Esophagus muscularis mucosa (tissue), 4 donors: ENCODE measurements at regions not wholly inside any gene's neighbourhood (a gene's known extent, or its start where the extent isn't known, plus 50 kb on each side); places are given as distances from the start of the nearest gene placed in this dataset.
"Not testable (repeated sequence)": the region's sequence is repeated elsewhere in the genome, so short reads cannot be mapped to it uniquely, and the experiment has no call there.

ENCODE experiments used
- DNase-seq: peaks from one replicate; pipeline ENCODE4 v3.0.0-alpha.2; 2017; ENCODE audit errors: extremely low spot score
- H3K27ac ChIP-seq, 4 donors: fragments of 200-600 bp; sonication (generic); replicated peaks in 1 of 4; 1 replicate in 3 of 4; 2 replicates in 1 of 4; pipeline ENCODE4 v1.5.1; 2016 to 2019; ENCODE audit warnings: mild to moderate bottlenecking in 1 of 4
- H3K27me3 ChIP-seq, 4 donors: fragments of 200-600 bp; sonication (generic); one replicate each; pipeline versions ENCODE4 v1.5.1 to v1.6.0; 2016 to 2019
- H3K36me3 ChIP-seq, 4 donors: fragments of 200-600 bp; sonication (generic); one replicate each; pipeline ENCODE4 v1.5.1; 2016 to 2019
- H3K4me1 ChIP-seq, 4 donors: fragments of 200-600 bp; sonication (generic); one replicate each; pipeline ENCODE4 v1.5.1; 2016 to 2019
- H3K4me3 ChIP-seq, 4 donors: fragments of 200-600 bp; sonication (generic); 1 replicate in 2 of 4; 2 replicates in 2 of 4; pipeline ENCODE4 v1.5.1; 2016 to 2019; ENCODE audit warnings: mild to moderate bottlenecking in 4 of 4, moderate library complexity in 1 of 4
- H3K9me3 ChIP-seq, 4 donors: fragments of 200-600 bp; sonication (generic); 1 replicate in 3 of 4; 2 replicates in 1 of 4; pipeline ENCODE4 v1.5.1; 2016 to 2019
- EP300 ChIP-seq: sonication (generic); formaldehyde crosslinking; IDR thresholded peaks from one replicate; pipeline ENCODE4 v1.6.1; 2017; ENCODE audit warnings: antibody characterized with exemption
- POLR2A ChIP-seq: fragments of 450-650 bp; IDR thresholded peaks from one replicate; pipeline ENCODE4 v1.6.1; 2017; ENCODE audit warnings: antibody characterized with exemption, moderate library complexity, mild to moderate bottlenecking, low read depth
- POLR2AphosphoS5 ChIP-seq, 2 donors: sonication (generic); formaldehyde crosslinking; IDR thresholded peaks; one replicate each; pipeline ENCODE4 v1.6.1; 2017; ENCODE audit warnings: antibody characterized with exemption in 2 of 2
- WGBS: methylation state at CpG from one replicate; pipeline ENCODE4 v1.1.5; 2018; 5-methylcytosine and 5-hydroxymethylcytosine counted together
- intact Hi-C: fragments of 100-400 bp; cut with DNase I; formaldehyde crosslinking; loops from one replicate; pipeline ENCODE4 v1.15.1; 2023
- TF ChIP-seq, protein P1 (sequence below), 3 experiments: fragments of 200-600 bp in 2 of 3; fragments of 450-650 bp in 1 of 3; sonication (generic) in 2 of 3; IDR thresholded peaks; one replicate each; pipeline ENCODE4 v1.5.1; 2017 to 2019; ENCODE audit warnings: antibody characterized with exemption in 3 of 3, mild to moderate bottlenecking in 2 of 3, moderate library complexity in 1 of 3

DNA sequence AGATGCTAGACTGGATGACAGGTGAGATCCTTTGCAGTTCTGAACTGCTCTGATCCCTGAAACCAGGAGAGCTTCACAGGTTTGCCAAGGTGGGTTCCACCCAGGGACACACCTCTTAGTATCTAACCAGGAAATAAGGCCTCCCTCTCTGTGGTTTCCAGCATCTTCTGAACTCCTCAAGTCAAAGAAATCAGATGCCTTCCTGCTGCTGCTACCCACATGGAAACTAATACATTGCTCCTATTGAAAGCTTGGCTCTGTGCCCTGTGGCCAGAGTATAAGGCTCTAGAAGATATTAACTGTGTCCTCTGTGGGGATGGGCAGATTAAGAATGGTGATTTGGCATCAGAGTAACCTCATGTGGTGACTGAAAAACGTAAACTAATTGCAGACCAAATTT lies 75.0 kb upstream of the MRPS6 start:
- H3K27ac ChIP-seq = no peak overlapping the region
- intact Hi-C loops = no loop called here
- H3K27me3 ChIP-seq = no peaks in the 10 kb centered on the region
- no peaks in the 10 kb centered on the region for H3K36me3 ChIP-seq
- no peak overlapping the region for H3K4me3 ChIP-seq
- 85% methylated on average over 1 of the region's 1 CpG for WGBS
- peaks cover 0 to 6% (median 0%) of the 10 kb centered on the region in 4 donors for H3K4me1 ChIP-seq
- H3K9me3 ChIP-seq = peaks cover 0 to 8% (median 3%) of the 10 kb centered on the region in 4 donors
- no peak for DNase-seq
- TF ChIP-seq POLR2AphosphoS5 (IDR thresholded peaks at IDR 0.05) (no peak), POLR2A (no peak), EP300 (no peak)
- TF ChIP-seq, protein P1, sequence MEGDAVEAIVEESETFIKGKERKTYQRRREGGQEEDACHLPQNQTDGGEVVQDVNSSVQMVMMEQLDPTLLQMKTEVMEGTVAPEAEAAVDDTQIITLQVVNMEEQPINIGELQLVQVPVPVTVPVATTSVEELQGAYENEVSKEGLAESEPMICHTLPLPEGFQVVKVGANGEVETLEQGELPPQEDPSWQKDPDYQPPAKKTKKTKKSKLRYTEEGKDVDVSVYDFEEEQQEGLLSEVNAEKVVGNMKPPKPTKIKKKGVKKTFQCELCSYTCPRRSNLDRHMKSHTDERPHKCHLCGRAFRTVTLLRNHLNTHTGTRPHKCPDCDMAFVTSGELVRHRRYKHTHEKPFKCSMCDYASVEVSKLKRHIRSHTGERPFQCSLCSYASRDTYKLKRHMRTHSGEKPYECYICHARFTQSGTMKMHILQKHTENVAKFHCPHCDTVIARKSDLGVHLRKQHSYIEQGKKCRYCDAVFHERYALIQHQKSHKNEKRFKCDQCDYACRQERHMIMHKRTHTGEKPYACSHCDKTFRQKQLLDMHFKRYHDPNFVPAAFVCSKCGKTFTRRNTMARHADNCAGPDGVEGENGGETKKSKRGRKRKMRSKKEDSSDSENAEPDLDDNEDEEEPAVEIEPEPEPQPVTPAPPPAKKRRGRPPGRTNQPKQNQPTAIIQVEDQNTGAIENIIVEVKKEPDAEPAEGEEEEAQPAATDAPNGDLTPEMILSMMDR (IDR thresholded peaks at IDR 0.05) = no peak

DNA sequence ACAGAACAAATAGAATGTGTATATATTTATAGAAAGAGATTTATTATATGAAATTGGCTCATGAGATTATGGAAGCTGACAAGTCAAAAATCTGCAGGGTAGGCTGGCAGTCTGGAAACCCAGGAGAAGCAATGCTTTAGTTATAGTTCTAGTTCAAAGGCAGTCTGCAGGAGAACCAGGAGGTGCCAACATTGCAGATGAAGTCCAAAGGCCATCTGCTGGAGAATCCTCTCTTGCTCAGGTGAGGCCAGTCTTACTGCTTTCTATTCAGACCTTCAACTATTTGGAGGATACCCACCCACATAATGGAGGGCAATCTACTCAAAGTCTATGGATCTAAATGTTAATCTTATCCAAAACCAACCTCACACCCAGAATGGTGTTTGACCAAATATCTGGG lies 75.9 kb upstream of the MRPS6 start:
- H3K4me1 ChIP-seq = peaks cover 0 to 6% (median 0%) of the 10 kb centered on the region in 4 donors
- intact Hi-C loops = no loop called here
- no peak for DNase-seq
- H3K36me3 ChIP-seq = no peaks in the 10 kb centered on the region
- H3K27me3 ChIP-seq = no peaks in the 10 kb centered on the region
- H3K4me3 ChIP-seq = no peak overlapping the region
- H3K27ac ChIP-seq = no peak overlapping the region
- TF ChIP-seq, protein P1 (IDR thresholded peaks at IDR 0.05) = no peak
- TF ChIP-seq POLR2AphosphoS5 (IDR thresholded peaks at IDR 0.05) = no peak
- H3K9me3 ChIP-seq = peaks cover 0 to 8% (median 3%) of the 10 kb centered on the region in 4 donors

DNA sequence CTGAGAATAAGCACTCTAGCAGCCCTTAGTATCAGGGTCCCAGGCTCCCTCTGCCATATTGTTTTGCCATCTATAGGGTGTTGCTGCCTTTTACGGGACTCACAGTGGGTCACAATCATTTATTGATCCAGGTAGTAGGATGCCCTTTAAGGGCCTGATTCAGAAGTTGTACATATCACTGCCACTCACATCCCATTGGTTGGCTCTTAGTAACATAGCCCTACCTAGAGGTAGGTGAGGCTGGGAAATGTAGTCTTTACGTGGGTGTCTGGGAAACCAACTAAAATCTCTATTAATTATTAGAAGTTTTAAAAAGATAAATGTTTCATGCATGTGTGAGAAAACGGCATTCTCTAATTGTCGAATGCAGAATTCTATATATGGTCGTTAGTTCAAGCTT lies 78.8 kb upstream of the ATP5PO start:
- Histone ChIP-seq H3K4me3 (no peak overlapping the region), H3K36me3 (no peaks in the 10 kb centered on the region), H3K27ac (peak overlapping the region in 1 of 4 donors; percentile 12), H3K4me1 (peaks cover 0 to 10% (median 0%) of the 10 kb centered on the region in 4 donors), H3K27me3 (no peaks in the 10 kb centered on the region), H3K9me3 (peaks cover 0 to 8% (median 3%) of the 10 kb centered on the region in 4 donors)
- DNase-seq = no peak
- WGBS = 86% methylated on average over 5 of the region's 5 CpGs
- TF ChIP-seq POLR2A (no peak), POLR2AphosphoS5 (IDR thresholded peaks at IDR 0.05) (no peak), EP300 (no peak)
- TF ChIP-seq, protein P1 (IDR thresholded peaks at IDR 0.05) = no peak
- intact Hi-C loops = no loop called here

DNA sequence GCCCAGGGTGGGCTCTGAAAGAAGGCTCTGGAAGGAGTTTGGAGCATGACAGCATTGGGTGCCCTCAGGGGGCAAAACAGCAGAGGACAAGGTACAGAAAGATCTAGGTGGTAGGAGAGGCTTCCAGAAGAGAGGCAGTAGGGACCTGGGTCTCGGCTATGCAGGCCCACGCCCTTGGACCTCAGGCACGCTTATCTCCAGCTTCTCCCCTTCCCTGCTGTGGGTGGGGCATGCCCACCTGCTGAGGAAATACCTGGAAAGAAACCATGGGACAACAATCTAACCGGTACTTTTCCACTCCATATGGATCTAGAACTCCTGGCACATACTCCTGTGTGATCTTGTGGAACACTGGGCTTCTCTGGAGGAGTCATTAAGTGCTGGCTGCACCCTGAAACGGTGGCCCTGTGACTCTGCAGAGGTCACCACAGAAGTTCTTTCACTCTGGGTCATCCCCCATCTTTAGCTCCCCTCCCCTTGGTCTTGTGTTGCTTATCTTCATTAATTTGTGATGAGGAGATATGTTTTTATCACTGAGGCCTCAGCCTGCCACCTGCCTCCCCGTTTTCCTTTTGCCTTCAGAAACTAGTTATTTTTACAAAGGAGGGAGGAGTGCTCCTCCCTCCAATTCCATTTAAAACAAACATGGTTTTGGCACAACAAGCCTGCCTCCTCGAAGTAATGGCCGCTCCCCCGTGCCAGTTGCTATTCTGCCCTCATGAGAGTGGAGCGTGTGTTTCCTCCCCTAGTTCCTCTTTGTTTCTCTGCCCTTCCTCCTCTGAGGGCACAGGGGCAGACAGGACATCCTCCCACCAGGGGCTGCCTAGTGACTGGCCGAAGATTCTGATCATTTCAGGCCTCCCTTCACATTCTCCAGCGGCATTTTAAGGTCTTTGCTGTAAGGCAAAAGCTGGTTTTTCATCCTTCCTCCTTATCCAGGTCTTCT lies 78.0 kb upstream of the ATP5PO start:
- DNase-seq = no peak
- 58% methylated on average over 12 of the region's 12 CpGs for WGBS
- H3K36me3 ChIP-seq = no peaks in the 10 kb centered on the region

DNA sequence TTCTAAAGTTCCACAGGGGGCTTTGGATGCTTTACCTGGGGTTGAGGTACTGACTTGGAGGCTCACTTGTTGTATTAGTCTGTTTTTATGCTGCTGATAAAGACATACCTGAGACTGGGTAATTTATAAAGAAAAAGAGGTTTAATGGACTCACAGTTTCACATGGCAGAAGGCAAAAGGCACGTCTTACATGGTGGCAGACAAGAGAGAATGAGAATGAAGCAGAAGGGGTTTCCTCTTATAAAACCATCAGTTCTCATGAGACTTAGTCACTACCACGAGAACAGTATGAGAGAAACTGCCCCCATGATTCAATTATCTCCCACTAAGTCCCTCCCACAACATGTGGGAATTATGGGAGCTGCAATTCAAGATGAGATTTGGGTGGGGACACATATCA lies 76.8 kb upstream of the ATP5PO start:
- H3K4me1 ChIP-seq, H3K27ac ChIP-seq, H3K4me3 ChIP-seq, intact Hi-C loops, H3K36me3 ChIP-seq, DNase-seq, H3K9me3 ChIP-seq, H3K27me3 ChIP-seq: not testable (repeated sequence)
- 79% methylated on average over 2 of the region's 2 CpGs for WGBS

More for the DNA sequence above, 78.0 kb upstream of the ATP5PO start:
- intact Hi-C loops = no loop called here
- Histone ChIP-seq H3K4me3 (no peak overlapping the region), H3K9me3 (peaks cover 0 to 8% (median 3%) of the 10 kb centered on the region in 4 donors), H3K27me3 (no peaks in the 10 kb centered on the region), H3K4me1 (peaks cover 0 to 10% (median 0%) of the 10 kb centered on the region in 4 donors), H3K27ac (peak overlapping the region in 2 of 4 donors; percentile 12 to 16)
- TF ChIP-seq EP300 (no peak), POLR2A (no peak), POLR2AphosphoS5 (IDR thresholded peaks at IDR 0.05) (no peak)
- TF ChIP-seq, protein P1 (IDR thresholded peaks at IDR 0.05) = no peak
